ENCODE measurements at regions not wholly inside any gene's neighbourhood (a gene's known extent, or its start where the extent isn't known, plus 50 kb on each side); places are given as distances from the start of the nearest gene placed in this dataset.

DNA sequence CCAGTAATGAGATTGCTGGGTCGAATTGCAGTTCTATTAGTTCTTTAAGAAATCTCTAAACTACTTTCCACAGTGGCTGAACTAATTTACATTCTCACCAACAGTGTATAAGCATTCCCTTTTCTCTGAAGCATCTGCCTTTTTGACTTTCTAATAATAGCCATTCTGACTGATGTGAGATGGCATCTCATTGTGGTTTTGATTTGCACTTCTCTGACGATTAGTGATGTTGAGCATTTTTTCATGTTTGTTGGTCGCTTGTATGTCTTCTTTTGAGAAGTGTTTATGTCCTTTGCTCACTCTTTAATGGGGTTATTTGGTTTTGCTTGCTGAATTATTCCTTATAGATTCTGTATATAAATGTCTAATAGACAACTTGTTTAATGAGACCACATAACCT lies 69.6 kb upstream of the UGP2 start:
- TF ChIP-seq CREB1 (IDR thresholded peaks at IDR 0.05; ENCODE audit: low read depth), result no peak
- TF ChIP-seq TEAD4 (IDR thresholded peaks at IDR 0.05), result no peak
- TF ChIP-seq RAD21 (IDR thresholded peaks at IDR 0.05; ENCODE audit: low read depth), result no peak
- TF ChIP-seq EP300 (IDR thresholded peaks at IDR 0.05; ENCODE audit: borderline replicate concordance), result no peak
- no peak for TF ChIP-seq ZBTB7A (IDR thresholded peaks at IDR 0.05; ENCODE audit: low read depth)
- no peak for TF ChIP-seq TCF12 (IDR thresholded peaks at IDR 0.05; ENCODE audit: low read depth)
- TF ChIP-seq, protein P1, sequence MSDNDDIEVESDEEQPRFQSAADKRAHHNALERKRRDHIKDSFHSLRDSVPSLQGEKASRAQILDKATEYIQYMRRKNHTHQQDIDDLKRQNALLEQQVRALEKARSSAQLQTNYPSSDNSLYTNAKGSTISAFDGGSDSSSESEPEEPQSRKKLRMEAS (IDR thresholded peaks at IDR 0.05), result no peak
- no peak for TF ChIP-seq EGR1 (IDR thresholded peaks at IDR 0.05)
- no peak for TF ChIP-seq FOXM1 (IDR thresholded peaks at IDR 0.05; ENCODE audit: borderline replicate concordance, low read depth)
- TF ChIP-seq, protein P2, sequence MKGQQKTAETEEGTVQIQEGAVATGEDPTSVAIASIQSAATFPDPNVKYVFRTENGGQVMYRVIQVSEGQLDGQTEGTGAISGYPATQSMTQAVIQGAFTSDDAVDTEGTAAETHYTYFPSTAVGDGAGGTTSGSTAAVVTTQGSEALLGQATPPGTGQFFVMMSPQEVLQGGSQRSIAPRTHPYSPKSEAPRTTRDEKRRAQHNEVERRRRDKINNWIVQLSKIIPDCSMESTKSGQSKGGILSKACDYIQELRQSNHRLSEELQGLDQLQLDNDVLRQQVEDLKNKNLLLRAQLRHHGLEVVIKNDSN (IDR thresholded peaks at IDR 0.05), result no peak
- TF ChIP-seq TAF1 (IDR thresholded peaks at IDR 0.05; ENCODE audit: low read depth), result no peak
- no peak for TF ChIP-seq NFIC (IDR thresholded peaks at IDR 0.05)
- TF ChIP-seq CEBPB (IDR thresholded peaks at IDR 0.05), result no peak
- TF ChIP-seq, protein P3, sequence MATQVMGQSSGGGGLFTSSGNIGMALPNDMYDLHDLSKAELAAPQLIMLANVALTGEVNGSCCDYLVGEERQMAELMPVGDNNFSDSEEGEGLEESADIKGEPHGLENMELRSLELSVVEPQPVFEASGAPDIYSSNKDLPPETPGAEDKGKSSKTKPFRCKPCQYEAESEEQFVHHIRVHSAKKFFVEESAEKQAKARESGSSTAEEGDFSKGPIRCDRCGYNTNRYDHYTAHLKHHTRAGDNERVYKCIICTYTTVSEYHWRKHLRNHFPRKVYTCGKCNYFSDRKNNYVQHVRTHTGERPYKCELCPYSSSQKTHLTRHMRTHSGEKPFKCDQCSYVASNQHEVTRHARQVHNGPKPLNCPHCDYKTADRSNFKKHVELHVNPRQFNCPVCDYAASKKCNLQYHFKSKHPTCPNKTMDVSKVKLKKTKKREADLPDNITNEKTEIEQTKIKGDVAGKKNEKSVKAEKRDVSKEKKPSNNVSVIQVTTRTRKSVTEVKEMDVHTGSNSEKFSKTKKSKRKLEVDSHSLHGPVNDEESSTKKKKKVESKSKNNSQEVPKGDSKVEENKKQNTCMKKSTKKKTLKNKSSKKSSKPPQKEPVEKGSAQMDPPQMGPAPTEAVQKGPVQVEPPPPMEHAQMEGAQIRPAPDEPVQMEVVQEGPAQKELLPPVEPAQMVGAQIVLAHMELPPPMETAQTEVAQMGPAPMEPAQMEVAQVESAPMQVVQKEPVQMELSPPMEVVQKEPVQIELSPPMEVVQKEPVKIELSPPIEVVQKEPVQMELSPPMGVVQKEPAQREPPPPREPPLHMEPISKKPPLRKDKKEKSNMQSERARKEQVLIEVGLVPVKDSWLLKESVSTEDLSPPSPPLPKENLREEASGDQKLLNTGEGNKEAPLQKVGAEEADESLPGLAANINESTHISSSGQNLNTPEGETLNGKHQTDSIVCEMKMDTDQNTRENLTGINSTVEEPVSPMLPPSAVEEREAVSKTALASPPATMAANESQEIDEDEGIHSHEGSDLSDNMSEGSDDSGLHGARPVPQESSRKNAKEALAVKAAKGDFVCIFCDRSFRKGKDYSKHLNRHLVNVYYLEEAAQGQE (IDR thresholded peaks at IDR 0.05; ENCODE audit: low read depth), result no peak
- no peak for TF ChIP-seq YY1 (IDR thresholded peaks at IDR 0.05; ENCODE audit: low read depth)

DNA sequence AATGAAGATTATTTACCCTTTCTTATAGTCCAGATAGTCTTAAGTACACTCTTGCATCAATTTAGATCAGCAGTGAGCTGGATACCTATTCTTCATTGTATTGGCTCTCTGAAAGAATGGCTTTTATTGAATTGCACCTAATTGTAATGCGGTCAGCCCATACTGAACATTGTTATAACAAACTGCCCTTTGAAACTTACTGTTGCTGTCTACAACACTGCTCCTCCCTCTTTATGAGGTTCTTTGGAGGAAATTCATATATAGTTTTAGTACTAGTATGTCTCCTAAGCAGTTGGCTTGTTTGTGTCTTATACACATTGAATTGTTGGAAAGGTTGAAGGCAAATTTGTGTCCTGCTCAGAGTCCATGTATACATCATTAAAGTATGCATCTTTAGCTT lies 66.5 kb upstream of the UGP2 start:
- TF ChIP-seq EP300 (IDR thresholded peaks at IDR 0.05; ENCODE audit: borderline replicate concordance) (no peak), ZBTB7A (IDR thresholded peaks at IDR 0.05; ENCODE audit: low read depth) (no peak), EGR1 (IDR thresholded peaks at IDR 0.05) (no peak), RAD21 (IDR thresholded peaks at IDR 0.05; ENCODE audit: low read depth) (no peak), NFIC (IDR thresholded peaks at IDR 0.05) (no peak), FOXM1 (IDR thresholded peaks at IDR 0.05; ENCODE audit: borderline replicate concordance, low read depth) (no peak), YY1 (IDR thresholded peaks at IDR 0.05; ENCODE audit: low read depth) (no peak), TCF12 (IDR thresholded peaks at IDR 0.05; ENCODE audit: low read depth) (no peak), TEAD4 (IDR thresholded peaks at IDR 0.05) (no peak), CEBPB (IDR thresholded peaks at IDR 0.05) (no peak), CREB1 (IDR thresholded peaks at IDR 0.05; ENCODE audit: low read depth) (no peak), TAF1 (IDR thresholded peaks at IDR 0.05; ENCODE audit: low read depth) (no peak)
- TF ChIP-seq, protein P3 (IDR thresholded peaks at IDR 0.05; ENCODE audit: low read depth), result no peak
- TF ChIP-seq, protein P2 (IDR thresholded peaks at IDR 0.05), result no peak
- TF ChIP-seq, protein P1 (IDR thresholded peaks at IDR 0.05), result no peak

DNA sequence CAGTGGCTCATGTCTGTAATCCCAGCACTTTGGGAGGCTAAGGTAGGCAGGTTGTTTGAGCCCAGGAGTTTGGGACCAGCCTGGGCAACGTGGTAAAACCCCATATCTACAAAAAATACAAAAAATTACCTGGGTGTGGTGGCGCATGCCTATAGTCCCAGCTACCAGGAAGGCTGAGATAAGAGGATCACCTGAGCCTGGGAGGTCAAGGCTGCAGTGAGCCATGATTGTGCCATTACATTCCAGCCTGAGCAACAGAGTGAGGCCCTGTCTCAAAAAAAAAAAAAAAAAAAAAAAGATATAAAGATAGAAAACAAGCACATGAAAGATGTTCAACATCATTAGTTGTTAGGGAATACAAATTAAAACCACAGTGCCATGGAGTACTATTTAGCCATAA lies 65.3 kb upstream of the UGP2 start:
- no peak for TF ChIP-seq NFIC (IDR thresholded peaks at IDR 0.05)
- TF ChIP-seq EP300 (IDR thresholded peaks at IDR 0.05; ENCODE audit: borderline replicate concordance), result no peak
- TF ChIP-seq TCF12 (IDR thresholded peaks at IDR 0.05; ENCODE audit: low read depth), result no peak
- TF ChIP-seq FOXM1 (IDR thresholded peaks at IDR 0.05; ENCODE audit: borderline replicate concordance, low read depth), result no peak
- no peak for TF ChIP-seq CEBPB (IDR thresholded peaks at IDR 0.05)
- no peak for TF ChIP-seq ZBTB7A (IDR thresholded peaks at IDR 0.05; ENCODE audit: low read depth)
- no peak for TF ChIP-seq EGR1 (IDR thresholded peaks at IDR 0.05)
- no peak for TF ChIP-seq CREB1 (IDR thresholded peaks at IDR 0.05; ENCODE audit: low read depth)
- TF ChIP-seq TEAD4 (IDR thresholded peaks at IDR 0.05), result no peak
- TF ChIP-seq, protein P3 (IDR thresholded peaks at IDR 0.05; ENCODE audit: low read depth), result no peak
- TF ChIP-seq RAD21 (IDR thresholded peaks at IDR 0.05; ENCODE audit: low read depth), result no peak
- no peak for TF ChIP-seq TAF1 (IDR thresholded peaks at IDR 0.05; ENCODE audit: low read depth)

DNA sequence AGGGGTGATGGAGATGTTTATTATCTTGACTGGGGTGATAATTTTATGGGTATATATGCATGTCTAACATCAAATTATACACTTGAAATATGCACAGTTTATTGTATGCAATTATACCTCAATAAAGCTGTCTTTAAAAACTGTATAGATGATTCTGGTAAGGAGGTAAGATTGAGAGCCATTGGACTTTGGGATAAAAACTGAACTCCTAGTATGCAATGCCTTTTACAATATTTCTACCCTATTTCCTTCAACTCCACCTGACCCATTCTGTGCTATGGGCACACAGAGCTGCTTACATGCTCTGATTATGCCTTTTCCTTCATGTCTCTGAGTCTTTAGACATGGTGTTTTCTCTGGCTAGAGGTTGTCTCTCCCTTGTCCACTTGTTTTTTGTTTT lies 63.9 kb upstream of the UGP2 start:
- no peak for TF ChIP-seq NFIC (IDR thresholded peaks at IDR 0.05)
- no peak for TF ChIP-seq EGR1 (IDR thresholded peaks at IDR 0.05)
- TF ChIP-seq RAD21 (IDR thresholded peaks at IDR 0.05; ENCODE audit: low read depth), result no peak

Measured in Ishikawa (cell line).